ENCODE measurements at regions not wholly inside any gene's neighbourhood (a gene's known extent, or its start where the extent isn't known, plus 50 kb on each side); places are given as distances from the start of the nearest gene placed in this dataset.

DNA sequence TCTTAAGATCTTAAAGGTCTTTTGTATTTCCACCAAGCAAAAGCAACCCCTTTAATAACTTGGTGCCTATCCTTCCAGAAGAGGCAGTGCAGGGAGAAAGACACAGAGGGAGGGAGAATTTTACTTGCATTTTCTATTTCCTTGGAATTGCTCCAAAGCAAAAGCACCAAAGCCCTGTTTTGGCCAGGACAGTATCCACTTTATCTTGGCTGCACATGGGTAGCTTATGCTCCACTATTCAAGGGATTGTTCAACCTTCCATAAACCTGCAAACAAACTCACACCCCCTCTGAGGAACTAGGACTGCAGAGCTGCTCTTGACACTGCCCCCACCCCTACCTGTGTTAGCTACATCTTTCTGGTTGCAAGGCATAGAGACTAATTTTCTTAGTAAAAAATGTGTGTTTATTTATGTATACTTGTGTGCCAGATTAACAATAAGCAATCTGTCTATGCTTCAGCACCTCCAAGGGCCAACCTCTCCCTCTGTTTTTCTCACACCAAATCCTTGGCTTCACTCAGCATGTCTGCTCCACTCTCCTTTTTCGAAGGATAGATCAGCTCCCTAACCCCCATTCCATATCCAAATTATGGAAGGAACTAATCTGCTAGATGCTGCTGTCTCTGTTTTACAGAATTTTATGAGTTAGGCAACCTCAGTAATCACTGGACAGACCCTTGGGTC lies 68.1 kb upstream of the KLF12 start:
- no peak for DNase-seq (ENCODE audit: low read depth)

DNA sequence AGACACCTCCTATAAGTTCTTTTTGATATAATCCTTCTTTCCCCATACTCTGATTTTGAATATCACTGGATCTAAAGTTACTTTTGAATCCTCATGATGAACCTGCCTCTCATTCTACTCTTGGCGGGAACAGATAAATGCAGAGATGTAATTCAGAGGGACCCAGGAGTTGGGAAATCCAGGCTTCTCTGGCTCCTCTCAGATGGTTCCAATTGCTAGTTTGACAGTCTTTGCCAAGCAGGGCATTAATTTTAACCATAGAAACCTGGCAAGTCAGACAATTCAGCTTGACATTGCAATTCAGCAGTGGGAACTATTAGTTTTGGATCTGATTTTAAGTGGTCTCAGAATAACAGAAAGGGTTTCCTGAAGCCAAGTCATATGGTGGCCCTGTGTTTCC lies 67.3 kb upstream of the KLF12 start:
- DNase-seq (ENCODE audit: low read depth): no peak

- no peak for DNase-seq (ENCODE audit: low read depth)
Measured at GRCh38 chr13:74200081-74200480, 65.9 kb upstream of the KLF12 start.

DNA sequence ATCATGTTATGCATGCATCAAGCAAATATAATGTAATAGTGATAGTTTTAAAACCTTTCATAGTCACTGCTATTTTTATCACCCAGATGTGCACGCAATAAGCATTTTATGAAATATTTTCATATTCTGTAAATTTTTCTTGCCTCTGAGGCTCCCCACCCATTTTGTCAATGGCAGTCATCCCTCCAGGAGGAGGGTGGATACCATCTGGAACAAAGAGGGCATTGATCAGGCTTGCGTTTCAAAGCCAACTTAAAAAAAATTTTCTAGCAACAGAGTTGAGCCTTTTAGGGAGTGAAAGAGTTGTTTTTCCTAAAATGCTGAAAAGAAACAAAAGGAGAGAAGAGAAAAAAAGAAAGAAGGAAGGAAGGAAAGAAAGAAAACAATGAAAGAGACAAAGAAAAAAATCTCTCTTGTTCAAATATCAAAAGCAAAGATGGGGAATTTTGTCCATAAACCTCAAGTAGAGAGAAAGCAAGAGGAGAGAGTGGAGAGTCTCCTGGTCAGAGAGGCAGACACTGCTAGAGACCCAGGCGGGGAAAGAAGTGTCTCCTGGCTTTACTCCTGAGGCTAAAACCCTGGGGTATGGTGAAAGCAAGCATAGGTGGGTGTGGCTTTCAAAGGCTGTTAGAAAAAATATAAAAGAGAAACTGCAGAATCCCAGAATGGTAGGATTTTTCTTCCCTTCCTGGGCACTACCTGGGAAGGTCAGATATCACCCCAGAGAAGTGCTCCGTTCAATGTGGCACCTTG lies 63.6 kb upstream of the KLF12 start:
- DNase-seq (ENCODE audit: low read depth): no peak

- DNase-seq (ENCODE audit: low read depth): no peak
Measured at GRCh38 chr13:74194846-74195245, 60.6 kb upstream of the KLF12 start.

GRCh38 chr13:74193391-74193790 lies 59.2 kb upstream of the KLF12 start:
- no peak for DNase-seq (ENCODE audit: low read depth)

DNA sequence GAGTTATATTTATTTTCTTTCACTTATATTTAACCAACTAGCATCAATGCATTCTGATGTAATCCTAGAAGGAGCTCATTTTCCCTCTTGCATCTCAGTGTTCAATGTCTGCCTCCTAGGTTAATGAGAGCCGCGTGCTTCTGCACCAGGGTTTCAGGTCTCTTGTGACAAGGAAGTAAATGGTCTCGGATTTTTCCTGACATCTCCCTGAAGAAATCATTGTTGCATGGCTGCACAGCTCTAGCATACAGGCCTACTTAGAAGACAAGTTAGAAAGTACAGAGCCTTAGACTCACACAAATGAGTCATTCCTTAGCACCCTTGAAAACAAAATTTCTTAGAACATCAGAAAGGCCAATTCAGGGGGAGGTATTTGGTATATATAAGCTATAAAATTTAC lies 57.2 kb upstream of the KLF12 start:
- DNase-seq (ENCODE audit: low read depth): no peak

GRCh38 chr13:74190999-74191398 lies 56.8 kb upstream of the KLF12 start:
- DNase-seq (ENCODE audit: low read depth): no peak

GRCh38 chr13:74187564-74187963 lies 53.4 kb upstream of the KLF12 start:
- DNase-seq (ENCODE audit: low read depth): no peak

DNA sequence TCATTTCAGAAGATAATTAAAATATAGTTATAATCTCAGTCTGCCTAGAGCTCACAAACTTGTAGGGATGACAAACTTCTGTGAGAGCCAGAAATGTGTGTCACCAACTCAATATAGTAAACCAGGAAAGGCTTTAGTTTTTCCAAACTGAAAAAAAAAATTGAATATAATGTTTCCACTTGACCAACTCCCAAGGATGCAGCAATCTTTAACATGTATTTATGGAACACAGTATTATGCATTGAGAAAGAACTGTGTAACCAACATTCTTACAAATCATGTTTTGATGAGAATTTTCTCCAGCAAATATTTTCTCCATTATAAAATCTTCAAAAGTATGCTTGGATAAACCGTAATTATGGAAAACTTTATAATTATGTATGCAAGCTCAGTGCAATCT lies 50.1 kb upstream of the KLF12 start:
- no peak for DNase-seq (ENCODE audit: low read depth)

Data from forelimb muscle (tissue), 1 donor.